Panc1 (cell line): ENCODE measurements at regions not wholly inside any gene's neighbourhood (a gene's known extent, or its start where the extent isn't known, plus 50 kb on each side); places are given as distances from the start of the nearest gene placed in this dataset.

ENCODE experiments used
- ATAC-seq: fragments of 200-7000 bp; cut with Tn5 transposase; 2 replicates; pipeline ENCODE4 v1.9.1; 2020; ENCODE audit warnings: mild to moderate bottlenecking, moderate library complexity
- BruUV-seq: library from RNA; stranded (reverse); fragments of 400-500 nt; replicated peaks from 2 replicates; lab custom pipeline; 2021; lab: Mats Ljungman, UMichigan
- CTCF ChIA-PET: fragments of 300-600 bp; sonication (Branson Sonifier 250); formaldehyde crosslinking; loops from one replicate; lab custom pipeline; 2022; ENCODE audit warnings: antibody characterized with exemption; lab: Charles Lee
- POLR2A ChIA-PET: fragments of 300-600 bp; sonication (Branson Sonifier 250); formaldehyde crosslinking; loops from one replicate; lab custom pipeline; 2022; ENCODE audit warnings: antibody characterized with exemption; lab: Charles Lee
- DNase-seq: peaks from one replicate; pipeline ENCODE4 v3.0.0-alpha.2; 2010; ENCODE audit warnings: low read depth, low spot score
- H3K27ac ChIP-seq: 2 replicates; pipeline ENCODE4 v1.5.1; 2011; ENCODE audit warnings: mild to moderate bottlenecking, low read length, inconsistent platforms
- H3K27me3 ChIP-seq: fragments of 200-500 bp; sonication (Bioruptor generic); 2 replicates; pipeline ENCODE4 v1.6.0; 2014; ENCODE audit warnings: low read length, inconsistent platforms; ENCODE audit not compliant: control insufficient read depth, insufficient read depth
- H3K36me3 ChIP-seq: fragments of 200-500 bp; sonication (Bioruptor generic); 2 replicates; pipeline ENCODE4 v1.5.1; 2014; ENCODE audit warnings: inconsistent platforms, mild to moderate bottlenecking, low read length, moderate library complexity; ENCODE audit not compliant: control insufficient read depth, insufficient read depth
- H3K4me1 ChIP-seq: 2 replicates; pipeline ENCODE4 v1.5.1; 2011; ENCODE audit warnings: inconsistent platforms, mild to moderate bottlenecking, low read length, moderate library complexity; ENCODE audit not compliant: control insufficient read depth, insufficient read depth
- H3K4me3 ChIP-seq, 2 experiments: 2 replicates each; pipeline ENCODE4 v1.5.1; 2011 to 2012; ENCODE audit warnings: low read depth in 2 of 2, low read length in 2 of 2, mild to moderate bottlenecking in 2 of 2, inconsistent platforms in 1 of 2, moderate library complexity in 1 of 2
- H3K9me3 ChIP-seq: fragments of 200-500 bp; sonication (Bioruptor generic); 2 replicates; pipeline ENCODE4 v1.5.1; 2014; ENCODE audit warnings: low read depth, mild to moderate bottlenecking, inconsistent platforms, low read length, moderate library complexity; ENCODE audit not compliant: control insufficient read depth, insufficient read depth
- POLR2AphosphoS5 ChIP-seq: IDR thresholded peaks from 2 replicates; pipeline ENCODE4 v1.6.1; 2012; ENCODE audit warnings: mild to moderate bottlenecking, low read depth, low read length, moderate library complexity
- SIN3A ChIP-seq: IDR thresholded peaks from 2 replicates; pipeline ENCODE4 v1.6.1; 2012; ENCODE audit warnings: low read depth, mild to moderate bottlenecking, low read length, moderate library complexity, borderline replicate concordance; ENCODE audit not compliant: insufficient read depth
- TCF7L2 ChIP-seq: IDR thresholded peaks from 2 replicates; pipeline ENCODE4 v1.6.1; 2011; ENCODE audit warnings: mild to moderate bottlenecking, low read depth, low read length, inconsistent platforms
- in situ Hi-C: cut with HindIII; loops from 2 replicates; pipeline ENCODE4 v1.10.0; 2016; ENCODE audit warnings: low sequenced_read_pairs, low pct_unique_long_range_greater_than_20kb
- intact Hi-C: fragments of 100-400 bp; cut with micrococcal nuclease; formaldehyde crosslinking; loops from one replicate; pipeline ENCODE4 v1.10.0; 2022; ENCODE audit not compliant: unreplicated experiment
- TF ChIP-seq, protein P1 (sequence below): fragments of 450-650 bp; IDR thresholded peaks from 2 replicates; pipeline ENCODE4 v1.5.1; 2017; ENCODE audit warnings: mild to moderate bottlenecking
- TF ChIP-seq, protein P2 (sequence below), 2 experiments: IDR thresholded peaks; 2 replicates each; pipeline ENCODE4 v1.6.1; 2011 to 2012; ENCODE audit warnings: low read depth in 2 of 2, control low read depth in 1 of 2, low read length in 1 of 2, mild to moderate bottlenecking in 1 of 2, moderate library complexity in 1 of 2; ENCODE audit not compliant: insufficient read depth in 1 of 2

DNA sequence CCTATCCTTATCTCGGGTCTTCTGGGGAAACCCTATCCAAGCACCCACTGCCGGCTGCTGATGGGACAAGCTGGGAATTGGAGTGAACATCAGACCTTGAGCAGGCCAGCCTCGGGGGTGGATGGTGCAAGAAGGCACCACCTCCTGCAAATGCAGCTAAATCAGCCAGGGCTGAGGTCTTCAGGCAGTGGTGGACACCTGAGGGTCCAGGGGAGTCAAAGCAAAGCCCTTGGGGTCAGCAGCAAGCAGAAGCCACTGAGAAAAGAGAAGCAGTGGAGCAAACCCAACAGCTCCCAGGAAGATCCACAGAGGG, 55.4 kb upstream of the ENPP7 start:
- peaks cover 10% of the 10 kb centered on the region; the same call in 1 of the 2 replicates for H3K9me3 ChIP-seq
- ATAC-seq (no peak), DNase-seq (no peak)
- ChIA-PET POLR2A (no interaction called here), CTCF (no interaction called here)
- in situ Hi-C loops = no loop called here
- no peaks in the 10 kb centered on the region for H3K4me1 ChIP-seq
- intact Hi-C loops = no loop called here
- no peak overlapping the region for H3K27ac ChIP-seq
- BruUV-seq = no TSS peak
- H3K27me3 ChIP-seq = no peaks in the 10 kb centered on the region; the same call in 1 of the 2 replicates
- H3K4me3 ChIP-seq = no peak overlapping the region
- no peak for TF ChIP-seq SIN3A
- TF ChIP-seq, protein P1, sequence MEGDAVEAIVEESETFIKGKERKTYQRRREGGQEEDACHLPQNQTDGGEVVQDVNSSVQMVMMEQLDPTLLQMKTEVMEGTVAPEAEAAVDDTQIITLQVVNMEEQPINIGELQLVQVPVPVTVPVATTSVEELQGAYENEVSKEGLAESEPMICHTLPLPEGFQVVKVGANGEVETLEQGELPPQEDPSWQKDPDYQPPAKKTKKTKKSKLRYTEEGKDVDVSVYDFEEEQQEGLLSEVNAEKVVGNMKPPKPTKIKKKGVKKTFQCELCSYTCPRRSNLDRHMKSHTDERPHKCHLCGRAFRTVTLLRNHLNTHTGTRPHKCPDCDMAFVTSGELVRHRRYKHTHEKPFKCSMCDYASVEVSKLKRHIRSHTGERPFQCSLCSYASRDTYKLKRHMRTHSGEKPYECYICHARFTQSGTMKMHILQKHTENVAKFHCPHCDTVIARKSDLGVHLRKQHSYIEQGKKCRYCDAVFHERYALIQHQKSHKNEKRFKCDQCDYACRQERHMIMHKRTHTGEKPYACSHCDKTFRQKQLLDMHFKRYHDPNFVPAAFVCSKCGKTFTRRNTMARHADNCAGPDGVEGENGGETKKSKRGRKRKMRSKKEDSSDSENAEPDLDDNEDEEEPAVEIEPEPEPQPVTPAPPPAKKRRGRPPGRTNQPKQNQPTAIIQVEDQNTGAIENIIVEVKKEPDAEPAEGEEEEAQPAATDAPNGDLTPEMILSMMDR = no peak
- no peak for TF ChIP-seq TCF7L2
- TF ChIP-seq POLR2AphosphoS5 = no peak
- TF ChIP-seq, protein P2, sequence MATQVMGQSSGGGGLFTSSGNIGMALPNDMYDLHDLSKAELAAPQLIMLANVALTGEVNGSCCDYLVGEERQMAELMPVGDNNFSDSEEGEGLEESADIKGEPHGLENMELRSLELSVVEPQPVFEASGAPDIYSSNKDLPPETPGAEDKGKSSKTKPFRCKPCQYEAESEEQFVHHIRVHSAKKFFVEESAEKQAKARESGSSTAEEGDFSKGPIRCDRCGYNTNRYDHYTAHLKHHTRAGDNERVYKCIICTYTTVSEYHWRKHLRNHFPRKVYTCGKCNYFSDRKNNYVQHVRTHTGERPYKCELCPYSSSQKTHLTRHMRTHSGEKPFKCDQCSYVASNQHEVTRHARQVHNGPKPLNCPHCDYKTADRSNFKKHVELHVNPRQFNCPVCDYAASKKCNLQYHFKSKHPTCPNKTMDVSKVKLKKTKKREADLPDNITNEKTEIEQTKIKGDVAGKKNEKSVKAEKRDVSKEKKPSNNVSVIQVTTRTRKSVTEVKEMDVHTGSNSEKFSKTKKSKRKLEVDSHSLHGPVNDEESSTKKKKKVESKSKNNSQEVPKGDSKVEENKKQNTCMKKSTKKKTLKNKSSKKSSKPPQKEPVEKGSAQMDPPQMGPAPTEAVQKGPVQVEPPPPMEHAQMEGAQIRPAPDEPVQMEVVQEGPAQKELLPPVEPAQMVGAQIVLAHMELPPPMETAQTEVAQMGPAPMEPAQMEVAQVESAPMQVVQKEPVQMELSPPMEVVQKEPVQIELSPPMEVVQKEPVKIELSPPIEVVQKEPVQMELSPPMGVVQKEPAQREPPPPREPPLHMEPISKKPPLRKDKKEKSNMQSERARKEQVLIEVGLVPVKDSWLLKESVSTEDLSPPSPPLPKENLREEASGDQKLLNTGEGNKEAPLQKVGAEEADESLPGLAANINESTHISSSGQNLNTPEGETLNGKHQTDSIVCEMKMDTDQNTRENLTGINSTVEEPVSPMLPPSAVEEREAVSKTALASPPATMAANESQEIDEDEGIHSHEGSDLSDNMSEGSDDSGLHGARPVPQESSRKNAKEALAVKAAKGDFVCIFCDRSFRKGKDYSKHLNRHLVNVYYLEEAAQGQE (IDR thresholded peaks at IDR 0.05; ENCODE audit: insufficient read depth in 1 of 2, low read depth in 2 of 2, low read length in 1 of 2) = no peak
- H3K36me3 ChIP-seq = no peaks in the 10 kb centered on the region

DNA sequence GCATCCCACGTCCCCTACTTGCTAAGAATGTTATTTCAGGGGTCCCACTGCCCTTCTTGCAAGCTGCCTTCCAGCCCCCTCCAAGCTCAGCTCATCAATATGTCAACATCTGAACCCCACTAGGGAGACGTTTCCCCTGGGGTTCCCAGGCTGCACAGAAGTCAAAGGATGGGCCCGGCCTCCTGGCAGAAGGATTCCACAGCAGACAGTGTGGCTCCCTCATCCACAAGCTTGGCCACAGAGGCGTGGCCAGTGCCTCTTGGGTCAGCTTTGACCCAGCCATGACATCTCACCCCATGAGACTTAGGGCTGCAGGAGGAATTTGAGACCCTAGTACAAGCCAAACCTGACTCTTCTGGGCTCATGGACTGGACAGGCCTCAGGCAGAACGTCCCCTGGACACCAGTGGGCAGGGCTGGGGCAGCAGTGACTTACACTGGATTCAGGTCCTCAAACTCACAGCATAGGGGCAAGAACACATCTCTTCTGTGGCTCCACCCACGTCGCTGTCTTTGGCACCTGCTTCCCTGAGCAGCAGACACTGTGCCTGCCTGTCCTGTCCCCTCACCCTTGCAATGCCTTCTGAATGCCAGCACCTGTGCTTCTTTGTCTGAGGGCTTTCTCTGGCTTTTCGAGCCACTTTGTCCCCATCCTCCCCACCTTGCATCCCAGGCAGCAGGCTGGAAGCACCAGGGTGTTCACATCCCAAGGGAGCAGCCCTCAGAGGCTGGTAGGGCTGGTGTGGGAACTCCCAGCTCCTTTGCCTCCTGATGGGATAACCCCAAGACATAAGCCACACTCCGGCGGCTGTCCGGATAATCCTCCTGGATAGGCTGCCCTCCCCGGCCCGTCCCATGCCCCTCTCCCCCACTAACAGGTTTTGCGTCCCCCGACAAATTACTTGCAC, 56.0 kb upstream of the ENPP7 start:
- Histone ChIP-seq H3K36me3 (no peaks in the 10 kb centered on the region), H3K4me1 (no peaks in the 10 kb centered on the region), H3K4me3 (no peak overlapping the region), H3K27ac (no peak overlapping the region), H3K9me3 (peaks cover 10% of the 10 kb centered on the region; the same call in 1 of the 2 replicates), H3K27me3 (no peaks in the 10 kb centered on the region; the same call in 1 of the 2 replicates)
- BruUV-seq = no TSS peak
- intact Hi-C loops = no loop called here
- ATAC-seq (no peak), DNase-seq (no peak)
- ChIA-PET CTCF (no interaction called here), POLR2A (no interaction called here)
- TF ChIP-seq SIN3A = no peak
- TF ChIP-seq, protein P2 (IDR thresholded peaks at IDR 0.05; ENCODE audit: insufficient read depth in 1 of 2, low read depth in 2 of 2, low read length in 1 of 2) = no peak
- TF ChIP-seq, protein P1 = no peak
- no peak for TF ChIP-seq POLR2AphosphoS5
- TF ChIP-seq TCF7L2 = no peak
- in situ Hi-C loops = loop anchor here (25.0 kb wide), 1 partner anchor 237 kb away; no protein-coding TSS in a partner anchor
